ENCODE measurements at regions not wholly inside any gene's neighbourhood (a gene's known extent, or its start where the extent isn't known, plus 50 kb on each side); places are given as distances from the start of the nearest gene placed in this dataset.

- no peak overlapping the region for H3K27ac ChIP-seq (ENCODE audit: control insufficient read depth, insufficient read depth)
- RAD21 ChIA-PET (ENCODE audit: unreplicated experiment), result no interaction called here
- no peak for FAIRE-seq
These were observed 194.3 kb upstream of the PPP2R2D start for GRCh38 chr10:131706476-131706875.

More at GRCh38 chr10:131706476-131706875, 194.3 kb upstream of the PPP2R2D start:
- H3K27me3 ChIP-seq (replicated peaks in 1 of 2; ENCODE audit: control insufficient read depth in 2 of 2, insufficient read depth in 2 of 2, low read length in 1 of 2), result no peaks in the 10 kb centered on the region
- no peak overlapping the region for H2AFZ ChIP-seq (ENCODE audit: control insufficient read depth, low read depth, low read length)
- DNase-seq (ENCODE audit: low read depth, low spot score) (no peak), ATAC-seq (no peak)
- TF ChIP-seq PBX3 (IDR thresholded peaks at IDR 0.05; ENCODE audit: insufficient replicate concordance, low read depth, low read length) (no peak), SIN3A (IDR thresholded peaks at IDR 0.05; ENCODE audit: low read depth, low read length) (no peak), ATF7 (IDR thresholded peaks at IDR 0.05; ENCODE audit: low read depth) (no peak), ZBTB4 (CRISPR knock-in tag; IDR thresholded peaks at IDR 0.05) (no peak), CBFB (IDR thresholded peaks at IDR 0.05; ENCODE audit: low read depth) (no peak), RBBP5 (conservative IDR thresholded peaks at IDR 0.05) (no peak), ZZZ3 (IDR thresholded peaks at IDR 0.05; ENCODE audit: control insufficient read depth, insufficient read length, low read depth) (no peak), ZNF687 (IDR thresholded peaks at IDR 0.05) (no peak), E2F4 (IDR thresholded peaks at IDR 0.05; ENCODE audit: low read depth, low read length) (no peak), RB1 (IDR thresholded peaks at IDR 0.05; ENCODE audit: borderline replicate concordance) (no peak), SRF (IDR thresholded peaks at IDR 0.05; ENCODE audit: low read depth in 2 of 2, low read length in 2 of 2) (no peak), GABPA (IDR thresholded peaks at IDR 0.05; ENCODE audit: low read depth) (no peak), CREB1 (IDR thresholded peaks at IDR 0.05; ENCODE audit: low read depth) (no peak)
- BruUV-seq (replicated peaks), result no TSS peak
- WGBS (ENCODE audit: insufficient coverage, insufficient replicate concordance, low lambda C conversion rate, missing lambda C conversion rate), result 22% methylated on average over 7 of the region's 7 CpGs
- H3K79me2 ChIP-seq (ENCODE audit: control insufficient read depth, insufficient read depth, low read length), result no peaks in the 10 kb centered on the region
- H3K36me3 ChIP-seq (ENCODE audit: control insufficient read depth in 2 of 2, insufficient read depth in 2 of 2, low read length in 1 of 2), result no peaks in the 10 kb centered on the region
- ChIA-PET POLR2A (no interaction called here), SMC1A (ENCODE audit: uncharacterized antibody, unreplicated experiment) (no interaction called here), CTCF (no interaction called here)
- H3K9me3 ChIP-seq (replicated peaks; ENCODE audit: control insufficient read depth, insufficient read depth, low read length), result no peaks in the 10 kb centered on the region; the same call in 2 of the 3 replicates
- H4K20me1 ChIP-seq (ENCODE audit: control insufficient read depth, insufficient read depth), result no peaks in the 10 kb centered on the region
- H3K9ac ChIP-seq (ENCODE audit: control insufficient read depth, insufficient read depth, low read length), result no peak overlapping the region
- no peak overlapping the region for H3K4me3 ChIP-seq
- in situ Hi-C loops (cut with MboI), result no loop called here
- no peaks in the 10 kb centered on the region for H3K4me1 ChIP-seq (ENCODE audit: control insufficient read depth, insufficient read depth, low read length)
- no peak overlapping the region for H3K4me2 ChIP-seq (ENCODE audit: control insufficient read depth, insufficient read depth)
- intact Hi-C loops (cut with micrococcal nuclease; ENCODE audit: unreplicated experiment), result no loop called here
